A549 (cell line): ENCODE measurements at regions not wholly inside any gene's neighbourhood (a gene's known extent, or its start where the extent isn't known, plus 50 kb on each side); places are given as distances from the start of the nearest gene placed in this dataset.

Source experiments
- ATAC-seq, 2 experiments: fragments of 200-7000 bp in 1 of 2; fragments of >200 bp in 1 of 2; cut with Nextera tagmentation in 1 of 2; cut with Tn5 transposase in 1 of 2; 3 replicates each; pipeline versions ENCODE4 v1.8.0 to v1.9.1; 2018 to 2020; ENCODE audit warnings: mild to moderate bottlenecking in 1 of 2, moderate library complexity in 1 of 2
- CTCF ChIA-PET: fragments of 300-600 bp; sonication (Branson Sonifier 250); formaldehyde crosslinking; extraction: SDS; loops from one replicate; lab custom pipeline; 2021; ENCODE audit warnings: antibody characterized with exemption, inconsistent platforms; lab: Yijun Ruan, JAX
- POLR2A ChIA-PET: fragments of 350-600 bp; formaldehyde crosslinking; extraction: SDS; loops from one replicate; lab custom pipeline; 2021; ENCODE audit warnings: antibody characterized with exemption, inconsistent platforms; lab: Yijun Ruan, JAX
- DNase-seq, 2 experiments: peaks; one replicate each; pipeline versions ENCODE4 v3.0.0 to v3.0.0-alpha.2; 2011 to 2016; ENCODE audit warnings: low read depth in 1 of 2, low spot score in 1 of 2
- FAIRE-seq: peaks from 2 replicates; lab custom pipeline; 2011; peaks lifted over from hg19 to GRCh38; lab: Jason Lieb, UNC
- H3K27ac ChIP-seq, 2 experiments: fragments of >200 bp; sonication (Bioruptor Twin); formaldehyde crosslinking; 3 replicates each; pipeline ENCODE4 v1.5.1; 2016 to 2017
- H3K4me1 ChIP-seq: fragments of >200 bp; sonication (Bioruptor Twin); formaldehyde crosslinking; 3 replicates; pipeline ENCODE4 v1.6.1; 2016
- H3K4me2 ChIP-seq: fragments of >200 bp; sonication (Bioruptor Twin); formaldehyde crosslinking; 3 replicates; pipeline ENCODE4 v1.6.1; 2016
- H3K4me3 ChIP-seq: fragments of >200 bp; sonication (Bioruptor Twin); formaldehyde crosslinking; 3 replicates; pipeline ENCODE4 v1.5.1; 2016
- H3K9me3 ChIP-seq: fragments of >200 bp; sonication (Bioruptor Twin); formaldehyde crosslinking; 3 replicates; pipeline ENCODE4 v1.6.1; 2016
- CEBPB ChIP-seq, 2 experiments: fragments of >200 bp in 1 of 2; sonication (Bioruptor Twin) in 1 of 2; formaldehyde crosslinking in 1 of 2; IDR thresholded peaks; 2 replicates each; pipeline ENCODE4 v1.6.1; 2012 to 2016
- E2F6 ChIP-seq: IDR thresholded peaks from 2 replicates; pipeline ENCODE4 v1.6.1; 2012; ENCODE audit warnings: low read depth, borderline replicate concordance
- FOXS1 ChIP-seq: fragments of 250-450 bp; sonication (Bioruptor Pico); IDR thresholded peaks from 2 replicates; pipeline ENCODE4 v1.5.0; 2020; ENCODE audit warnings: mild to moderate bottlenecking, moderate library complexity
- HDAC2 ChIP-seq: fragments of 200-600 bp; sonication (generic); IDR thresholded peaks from 2 replicates; pipeline ENCODE4 v1.6.1; 2016
- HES2 ChIP-seq: fragments of >200 bp; sonication (Bioruptor Twin); formaldehyde crosslinking; IDR thresholded peaks from 2 replicates; pipeline ENCODE4 v1.6.1; 2016
- HEYL ChIP-seq: fragments of 250-450 bp; sonication (Bioruptor Pico); IDR thresholded peaks from 2 replicates; pipeline ENCODE4 v1.8.0; 2021; ENCODE audit warnings: mild to moderate bottlenecking, moderate library complexity
- JUNB ChIP-seq: fragments of >200 bp; sonication (Bioruptor Twin); formaldehyde crosslinking; IDR thresholded peaks from 2 replicates; pipeline ENCODE4 v1.6.1; 2016
- KDM5A ChIP-seq: fragments of 200-600 bp; sonication (generic); IDR thresholded peaks from 2 replicates; pipeline ENCODE4 v1.6.1; 2016; ENCODE audit warnings: antibody characterized with exemption, mild to moderate bottlenecking
- MAZ ChIP-seq: fragments of 150-350 bp; IDR thresholded peaks from 2 replicates; pipeline ENCODE4 v1.6.1; 2014; ENCODE audit warnings: antibody characterized with exemption, low read depth, low read length, borderline replicate concordance
- NFE2L2 ChIP-seq: fragments of 150-350 bp; conservative IDR thresholded peaks from 2 replicates; pipeline ENCODE4 v1.6.1; 2014; ENCODE audit warnings: low read length
- NPAS2 ChIP-seq: fragments of 250-450 bp; sonication (Bioruptor Pico); IDR thresholded peaks from 2 replicates; pipeline ENCODE4 v1.8.0; 2022; ENCODE audit warnings: mild to moderate bottlenecking, moderate library complexity, borderline replicate concordance
- POLR2AphosphoS2 ChIP-seq: conservative IDR thresholded peaks from 2 replicates; pipeline ENCODE4 v1.6.1; 2012; ENCODE audit warnings: low read length, improper control_type of control experiment, inconsistent platforms
- RAD21 ChIP-seq, 2 experiments: fragments of >200 bp in 1 of 2; sonication (Bioruptor Twin) in 1 of 2; formaldehyde crosslinking in 1 of 2; IDR thresholded peaks in 1 of 2; conservative IDR thresholded peaks in 1 of 2; 2 replicates in 1 of 2; 3 replicates in 1 of 2; pipeline ENCODE4 v1.6.1; 2012 to 2018; ENCODE audit warnings: inconsistent platforms in 1 of 2
- RCOR1 ChIP-seq: fragments of 150-350 bp; IDR thresholded peaks from 2 replicates; pipeline ENCODE4 v1.6.1; 2014; ENCODE audit warnings: antibody characterized with exemption, low read length, low read depth
- RNF2 ChIP-seq: fragments of 200-600 bp; sonication (generic); IDR thresholded peaks from 2 replicates; pipeline ENCODE4 v1.6.1; 2016; ENCODE audit warnings: low read depth, mild to moderate bottlenecking, antibody characterized with exemption, moderate library complexity, borderline replicate concordance
- TP53 ChIP-seq: fragments of 250-450 bp; sonication (Bioruptor Pico); IDR thresholded peaks from 2 replicates; pipeline ENCODE4 v1.5.0; 2021; ENCODE audit warnings: mild to moderate bottlenecking, moderate library complexity
- WGBS: methylation state at CpG from one replicate; pipeline ENCODE4 v1.1.6; 2017; ENCODE audit errors: missing lambda C conversion rate; 5-methylcytosine and 5-hydroxymethylcytosine counted together
- TF ChIP-seq, protein P1 (sequence below): fragments of >200 bp; sonication (Bioruptor Twin); formaldehyde crosslinking; IDR thresholded peaks from 3 replicates; pipeline ENCODE4 v1.5.1; 2016
- TF ChIP-seq, protein P2 (sequence below): fragments of 150-350 bp; IDR thresholded peaks from 2 replicates; pipeline ENCODE4 v1.6.1; 2014; ENCODE audit warnings: low read depth, mild to moderate bottlenecking, low read length
- TF ChIP-seq, protein P3 (sequence below): IDR thresholded peaks from 2 replicates; pipeline ENCODE4 v1.6.1; 2012
- TF ChIP-seq, protein P4 (sequence below): fragments of 200-600 bp; sonication (generic); IDR thresholded peaks from 2 replicates; pipeline ENCODE4 v1.6.1; 2016; ENCODE audit warnings: antibody characterized with exemption, mild to moderate bottlenecking, moderate library complexity
- TF ChIP-seq, protein P5 (sequence below): fragments of 250-450 bp; sonication (Bioruptor Pico); IDR thresholded peaks from 2 replicates; pipeline ENCODE4 v1.5.0; 2020; ENCODE audit warnings: low read depth, mild to moderate bottlenecking, moderate library complexity

DNA sequence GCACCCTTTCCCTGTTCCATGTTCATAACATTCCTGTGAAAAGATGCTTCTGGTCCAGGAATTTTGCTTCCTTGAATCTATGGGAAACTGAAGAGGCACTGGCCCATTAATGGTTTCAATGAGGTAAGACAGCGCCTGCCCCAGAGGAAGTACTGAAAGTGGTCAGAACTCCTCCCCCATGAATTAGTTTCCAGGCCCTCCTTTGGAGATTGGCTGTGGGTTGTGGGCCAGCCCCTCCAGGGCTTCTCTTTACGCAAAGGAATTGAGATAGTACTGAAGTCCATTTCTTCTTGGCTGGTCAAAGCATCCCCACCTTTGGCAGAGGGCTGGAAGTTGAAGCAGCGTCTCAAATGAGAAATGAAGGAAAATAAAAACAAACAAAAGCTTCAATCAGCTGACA is 175.5 kb downstream of the POLR2M start:
- no peak for ATAC-seq
- Histone ChIP-seq H3K4me3 (no peak overlapping the region), H3K4me1 (no peaks in the 10 kb centered on the region), H3K4me2 (no peak overlapping the region), H3K27ac (no peak overlapping the region), H3K9me3 (no peaks in the 10 kb centered on the region)
- no peak for FAIRE-seq
- ChIA-PET CTCF (interaction anchor here (1.2 to 2.7 kb wide), 4 partner anchors 10 to 301 kb away, joined by 3 to 11 read pairs (median 6); partner anchors contain the start of gene ALDH1A2), POLR2A (no interaction called here)
- TF ChIP-seq HDAC2: no peak
- TF ChIP-seq NPAS2: no peak
- no peak for TF ChIP-seq HEYL (CRISPR knock-in tag)
- TF ChIP-seq FOXS1 (CRISPR knock-in tag): no peak
- no peak for TF ChIP-seq RNF2
- no peak for TF ChIP-seq E2F6
- TF ChIP-seq CEBPB (IDR thresholded peaks at IDR 0.05): no peak
- TF ChIP-seq, protein P1, sequence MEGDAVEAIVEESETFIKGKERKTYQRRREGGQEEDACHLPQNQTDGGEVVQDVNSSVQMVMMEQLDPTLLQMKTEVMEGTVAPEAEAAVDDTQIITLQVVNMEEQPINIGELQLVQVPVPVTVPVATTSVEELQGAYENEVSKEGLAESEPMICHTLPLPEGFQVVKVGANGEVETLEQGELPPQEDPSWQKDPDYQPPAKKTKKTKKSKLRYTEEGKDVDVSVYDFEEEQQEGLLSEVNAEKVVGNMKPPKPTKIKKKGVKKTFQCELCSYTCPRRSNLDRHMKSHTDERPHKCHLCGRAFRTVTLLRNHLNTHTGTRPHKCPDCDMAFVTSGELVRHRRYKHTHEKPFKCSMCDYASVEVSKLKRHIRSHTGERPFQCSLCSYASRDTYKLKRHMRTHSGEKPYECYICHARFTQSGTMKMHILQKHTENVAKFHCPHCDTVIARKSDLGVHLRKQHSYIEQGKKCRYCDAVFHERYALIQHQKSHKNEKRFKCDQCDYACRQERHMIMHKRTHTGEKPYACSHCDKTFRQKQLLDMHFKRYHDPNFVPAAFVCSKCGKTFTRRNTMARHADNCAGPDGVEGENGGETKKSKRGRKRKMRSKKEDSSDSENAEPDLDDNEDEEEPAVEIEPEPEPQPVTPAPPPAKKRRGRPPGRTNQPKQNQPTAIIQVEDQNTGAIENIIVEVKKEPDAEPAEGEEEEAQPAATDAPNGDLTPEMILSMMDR: no peak
- no peak for TF ChIP-seq JUNB
- TF ChIP-seq, protein P2, sequence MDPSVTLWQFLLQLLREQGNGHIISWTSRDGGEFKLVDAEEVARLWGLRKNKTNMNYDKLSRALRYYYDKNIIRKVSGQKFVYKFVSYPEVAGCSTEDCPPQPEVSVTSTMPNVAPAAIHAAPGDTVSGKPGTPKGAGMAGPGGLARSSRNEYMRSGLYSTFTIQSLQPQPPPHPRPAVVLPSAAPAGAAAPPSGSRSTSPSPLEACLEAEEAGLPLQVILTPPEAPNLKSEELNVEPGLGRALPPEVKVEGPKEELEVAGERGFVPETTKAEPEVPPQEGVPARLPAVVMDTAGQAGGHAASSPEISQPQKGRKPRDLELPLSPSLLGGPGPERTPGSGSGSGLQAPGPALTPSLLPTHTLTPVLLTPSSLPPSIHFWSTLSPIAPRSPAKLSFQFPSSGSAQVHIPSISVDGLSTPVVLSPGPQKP: no peak
- TF ChIP-seq TP53 (CRISPR knock-in tag): no peak
- no peak for TF ChIP-seq KDM5A
- TF ChIP-seq, protein P3, sequence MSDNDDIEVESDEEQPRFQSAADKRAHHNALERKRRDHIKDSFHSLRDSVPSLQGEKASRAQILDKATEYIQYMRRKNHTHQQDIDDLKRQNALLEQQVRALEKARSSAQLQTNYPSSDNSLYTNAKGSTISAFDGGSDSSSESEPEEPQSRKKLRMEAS: no peak
- no peak for DNase-seq
- 27% methylated on average over 3 of the region's 3 CpGs for WGBS

DNA sequence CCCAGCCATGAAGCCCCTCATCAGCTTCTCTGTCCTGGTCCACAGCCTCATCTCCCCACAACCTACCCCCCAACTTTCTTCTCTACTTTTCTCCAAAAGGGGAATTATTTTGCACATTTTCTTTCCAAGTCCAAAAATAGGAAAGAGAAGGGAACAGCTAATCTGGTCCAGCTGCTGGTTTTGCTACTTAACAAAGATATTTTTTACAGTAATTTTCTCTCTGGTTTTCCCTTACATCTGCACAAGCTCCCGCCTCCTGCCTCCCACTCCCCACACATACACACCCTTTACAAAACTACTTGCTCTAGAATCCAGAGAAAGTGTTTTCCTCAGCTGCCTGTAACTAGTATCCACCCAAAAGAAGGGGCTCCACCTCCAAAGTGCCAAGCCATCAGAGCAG is 177.2 kb downstream of the POLR2M start:
- Histone ChIP-seq H3K4me3 (no peak overlapping the region), H3K9me3 (peaks cover 4% of the 10 kb centered on the region; the same call in 1 of the 3 replicates), H3K4me2 (no peak overlapping the region), H3K27ac (no peak overlapping the region), H3K4me1 (no peaks in the 10 kb centered on the region)
- WGBS: 0% methylated on average over 1 of the region's 1 CpG
- TF ChIP-seq POLR2AphosphoS2 (no peak), HES2 (no peak), MAZ (no peak), RCOR1 (no peak), NFE2L2 (no peak), RAD21 (conservative IDR thresholded peaks at IDR 0.05 in 1 of 2, IDR thresholded peaks at IDR 0.05 in 1 of 2) (no peak), HEYL (CRISPR knock-in tag) (no peak)
- TF ChIP-seq, protein P4, sequence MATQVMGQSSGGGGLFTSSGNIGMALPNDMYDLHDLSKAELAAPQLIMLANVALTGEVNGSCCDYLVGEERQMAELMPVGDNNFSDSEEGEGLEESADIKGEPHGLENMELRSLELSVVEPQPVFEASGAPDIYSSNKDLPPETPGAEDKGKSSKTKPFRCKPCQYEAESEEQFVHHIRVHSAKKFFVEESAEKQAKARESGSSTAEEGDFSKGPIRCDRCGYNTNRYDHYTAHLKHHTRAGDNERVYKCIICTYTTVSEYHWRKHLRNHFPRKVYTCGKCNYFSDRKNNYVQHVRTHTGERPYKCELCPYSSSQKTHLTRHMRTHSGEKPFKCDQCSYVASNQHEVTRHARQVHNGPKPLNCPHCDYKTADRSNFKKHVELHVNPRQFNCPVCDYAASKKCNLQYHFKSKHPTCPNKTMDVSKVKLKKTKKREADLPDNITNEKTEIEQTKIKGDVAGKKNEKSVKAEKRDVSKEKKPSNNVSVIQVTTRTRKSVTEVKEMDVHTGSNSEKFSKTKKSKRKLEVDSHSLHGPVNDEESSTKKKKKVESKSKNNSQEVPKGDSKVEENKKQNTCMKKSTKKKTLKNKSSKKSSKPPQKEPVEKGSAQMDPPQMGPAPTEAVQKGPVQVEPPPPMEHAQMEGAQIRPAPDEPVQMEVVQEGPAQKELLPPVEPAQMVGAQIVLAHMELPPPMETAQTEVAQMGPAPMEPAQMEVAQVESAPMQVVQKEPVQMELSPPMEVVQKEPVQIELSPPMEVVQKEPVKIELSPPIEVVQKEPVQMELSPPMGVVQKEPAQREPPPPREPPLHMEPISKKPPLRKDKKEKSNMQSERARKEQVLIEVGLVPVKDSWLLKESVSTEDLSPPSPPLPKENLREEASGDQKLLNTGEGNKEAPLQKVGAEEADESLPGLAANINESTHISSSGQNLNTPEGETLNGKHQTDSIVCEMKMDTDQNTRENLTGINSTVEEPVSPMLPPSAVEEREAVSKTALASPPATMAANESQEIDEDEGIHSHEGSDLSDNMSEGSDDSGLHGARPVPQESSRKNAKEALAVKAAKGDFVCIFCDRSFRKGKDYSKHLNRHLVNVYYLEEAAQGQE: no peak
- TF ChIP-seq, protein P5, sequence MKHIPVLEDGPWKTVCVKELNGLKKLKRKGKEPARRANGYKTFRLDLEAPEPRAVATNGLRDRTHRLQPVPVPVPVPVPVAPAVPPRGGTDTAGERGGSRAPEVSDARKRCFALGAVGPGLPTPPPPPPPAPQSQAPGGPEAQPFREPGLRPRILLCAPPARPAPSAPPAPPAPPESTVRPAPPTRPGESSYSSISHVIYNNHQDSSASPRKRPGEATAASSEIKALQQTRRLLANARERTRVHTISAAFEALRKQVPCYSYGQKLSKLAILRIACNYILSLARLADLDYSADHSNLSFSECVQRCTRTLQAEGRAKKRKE: no peak
- ChIA-PET CTCF (interaction anchor here (0.6 to 1.9 kb wide), 3 partner anchors 23 to 1712 kb away, joined by 3 to 7 read pairs (median 4); no protein-coding TSS in a partner anchor), POLR2A (no interaction called here)
- no peak for ATAC-seq
- no peak for DNase-seq
- no peak for FAIRE-seq
